GM13976 (cell line): ENCODE measurements at regions not wholly inside any gene's neighbourhood (a gene's known extent, or its start where the extent isn't known, plus 50 kb on each side); places are given as distances from the start of the nearest gene placed in this dataset.

Experiments used
- DNase-seq: peaks from one replicate; pipeline ENCODE4 v3.0.0; 2012; ENCODE audit warnings: low spot score
- in situ Hi-C: fragments of 300-500 bp; cut with MboI; formaldehyde crosslinking; loops from one replicate; pipeline ENCODE4 v1.12.0; 2022; ENCODE audit warnings: low sequenced_read_pairs, mixed read lengths, inconsistent platforms; ENCODE audit not compliant: unreplicated experiment
- TF ChIP-seq, protein P1 (sequence below): IDR thresholded peaks from 2 replicates; pipeline ENCODE4 v1.5.1; 2012; ENCODE audit warnings: borderline replicate concordance, mild to moderate bottlenecking; ENCODE audit not compliant: insufficient read depth; ENCODE audit errors: extremely low read depth, missing control alignments, control extremely low read depth

DNA sequence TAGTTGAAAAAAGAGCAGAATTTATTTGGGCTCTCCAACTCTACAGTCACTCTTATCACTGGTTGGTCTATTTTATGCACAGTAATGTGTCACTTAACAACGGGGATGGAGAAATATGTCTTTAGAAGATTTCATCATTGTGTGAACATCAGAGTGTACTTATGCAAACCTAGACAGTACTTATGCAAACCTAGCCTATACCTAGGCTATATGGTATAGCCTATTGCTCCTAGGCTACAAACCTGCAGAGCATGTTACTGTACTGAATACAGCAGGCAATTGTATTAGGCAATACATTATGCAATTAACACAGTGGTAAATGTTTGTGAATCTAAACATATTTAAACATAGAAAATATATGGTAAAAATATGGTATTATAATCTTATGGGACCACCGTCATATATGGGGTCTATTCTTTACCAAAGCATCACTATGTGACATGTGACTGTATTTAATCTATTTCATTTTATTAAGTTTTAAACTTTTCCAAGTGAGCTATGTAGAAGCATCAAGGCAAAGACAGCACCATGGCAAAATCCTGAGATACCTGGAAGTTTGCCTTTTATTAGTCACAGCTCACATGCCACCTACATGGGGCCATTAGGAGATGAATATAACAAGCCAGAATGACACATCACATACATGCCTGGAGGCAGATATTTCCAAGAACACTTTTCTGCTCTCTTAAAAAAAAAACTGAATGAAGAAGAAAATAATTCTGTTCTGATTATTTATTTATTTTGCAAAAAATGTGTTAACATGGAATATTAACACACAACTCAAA, 537.4 kb downstream of the TUSC7 start:
- DNase-seq = no peak
- in situ Hi-C loops = no loop called here
- TF ChIP-seq, protein P1, sequence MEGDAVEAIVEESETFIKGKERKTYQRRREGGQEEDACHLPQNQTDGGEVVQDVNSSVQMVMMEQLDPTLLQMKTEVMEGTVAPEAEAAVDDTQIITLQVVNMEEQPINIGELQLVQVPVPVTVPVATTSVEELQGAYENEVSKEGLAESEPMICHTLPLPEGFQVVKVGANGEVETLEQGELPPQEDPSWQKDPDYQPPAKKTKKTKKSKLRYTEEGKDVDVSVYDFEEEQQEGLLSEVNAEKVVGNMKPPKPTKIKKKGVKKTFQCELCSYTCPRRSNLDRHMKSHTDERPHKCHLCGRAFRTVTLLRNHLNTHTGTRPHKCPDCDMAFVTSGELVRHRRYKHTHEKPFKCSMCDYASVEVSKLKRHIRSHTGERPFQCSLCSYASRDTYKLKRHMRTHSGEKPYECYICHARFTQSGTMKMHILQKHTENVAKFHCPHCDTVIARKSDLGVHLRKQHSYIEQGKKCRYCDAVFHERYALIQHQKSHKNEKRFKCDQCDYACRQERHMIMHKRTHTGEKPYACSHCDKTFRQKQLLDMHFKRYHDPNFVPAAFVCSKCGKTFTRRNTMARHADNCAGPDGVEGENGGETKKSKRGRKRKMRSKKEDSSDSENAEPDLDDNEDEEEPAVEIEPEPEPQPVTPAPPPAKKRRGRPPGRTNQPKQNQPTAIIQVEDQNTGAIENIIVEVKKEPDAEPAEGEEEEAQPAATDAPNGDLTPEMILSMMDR = no peak

DNA sequence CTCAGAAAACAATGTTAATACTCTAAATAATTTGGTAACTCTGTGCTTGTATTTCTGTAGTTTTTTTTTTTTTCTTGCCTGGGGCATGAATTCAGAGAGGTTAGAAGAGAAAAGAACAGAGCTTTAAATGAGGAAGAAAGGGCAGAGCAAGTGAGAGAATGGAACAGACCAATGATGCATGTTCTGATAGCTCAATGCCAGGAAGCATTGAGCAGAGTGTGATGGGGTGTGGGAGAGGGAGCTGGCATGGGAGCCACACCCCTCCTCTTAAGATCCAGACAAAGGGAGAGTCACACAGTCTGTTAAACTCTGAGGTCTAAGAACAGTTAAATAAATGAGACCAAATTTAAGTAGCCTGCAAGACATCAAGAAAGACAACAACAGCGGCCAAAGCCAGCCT, 538.6 kb downstream of the TUSC7 start:
- DNase-seq = no peak
- TF ChIP-seq, protein P1 = no peak
- in situ Hi-C loops = no loop called here

DNA sequence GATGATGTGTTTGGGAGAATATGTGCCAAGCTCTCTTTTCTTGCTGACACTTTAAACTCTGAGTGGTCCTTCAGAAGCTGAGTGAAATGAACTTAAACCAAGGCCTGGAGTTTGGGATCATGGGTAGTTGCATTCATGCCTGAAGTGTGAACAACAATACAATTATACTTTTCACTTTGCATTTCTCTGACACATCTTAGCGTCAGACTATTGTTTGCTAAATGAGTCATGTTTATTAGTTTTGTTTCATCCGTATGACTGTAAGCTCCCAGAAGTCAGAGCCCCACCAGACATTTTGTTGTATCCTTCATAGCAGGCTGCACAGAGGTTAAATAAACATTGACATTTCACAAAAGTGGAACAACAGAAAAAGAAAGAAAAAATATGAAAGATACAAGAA, 542.6 kb downstream of the TUSC7 start:
- in situ Hi-C loops = no loop called here
- no peak for DNase-seq
- TF ChIP-seq, protein P1 = no peak

DNA sequence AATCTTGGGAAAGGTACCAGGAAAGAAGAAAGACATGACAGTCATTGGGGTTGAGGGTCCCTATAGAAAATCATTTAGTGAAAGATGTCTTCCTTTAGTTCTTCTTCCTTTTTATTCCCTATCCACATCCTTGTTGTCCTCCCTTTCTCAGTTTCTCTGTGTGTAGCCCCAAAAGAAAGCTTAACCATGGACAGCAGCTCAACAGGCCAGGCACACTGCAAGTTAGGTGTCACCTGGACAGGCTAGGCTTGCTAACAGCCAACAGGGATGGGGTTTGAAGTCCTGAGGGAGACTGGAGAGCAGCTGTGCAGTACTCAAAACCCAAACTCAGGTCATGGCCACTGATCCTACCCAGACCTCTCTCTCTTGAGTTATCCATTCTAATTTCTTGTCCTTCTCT, 543.1 kb downstream of the TUSC7 start:
- no peak for DNase-seq
- in situ Hi-C loops = no loop called here
- TF ChIP-seq, protein P1 = no peak

DNA sequence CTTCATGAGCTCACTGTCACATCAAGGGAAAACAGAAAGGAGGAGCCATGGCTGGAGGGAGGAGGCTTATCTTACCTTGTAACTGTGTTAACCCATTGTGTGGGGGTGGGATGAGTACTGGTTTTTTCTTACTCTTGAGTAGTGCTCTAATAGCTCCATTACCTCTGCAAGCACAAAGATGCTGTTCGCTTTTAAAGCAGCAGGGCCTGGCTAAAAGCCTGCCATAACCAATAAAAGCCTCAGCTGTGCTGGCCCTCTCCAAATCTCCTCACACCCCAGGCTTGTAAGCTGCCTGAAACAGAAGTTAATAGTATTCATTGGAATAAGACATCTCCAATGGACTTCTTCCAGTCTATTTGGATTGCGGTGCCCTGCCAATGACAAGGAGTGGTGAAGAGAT, 544.1 kb downstream of the TUSC7 start:
- TF ChIP-seq, protein P1 = no peak
- no peak for DNase-seq
- in situ Hi-C loops = no loop called here

DNA sequence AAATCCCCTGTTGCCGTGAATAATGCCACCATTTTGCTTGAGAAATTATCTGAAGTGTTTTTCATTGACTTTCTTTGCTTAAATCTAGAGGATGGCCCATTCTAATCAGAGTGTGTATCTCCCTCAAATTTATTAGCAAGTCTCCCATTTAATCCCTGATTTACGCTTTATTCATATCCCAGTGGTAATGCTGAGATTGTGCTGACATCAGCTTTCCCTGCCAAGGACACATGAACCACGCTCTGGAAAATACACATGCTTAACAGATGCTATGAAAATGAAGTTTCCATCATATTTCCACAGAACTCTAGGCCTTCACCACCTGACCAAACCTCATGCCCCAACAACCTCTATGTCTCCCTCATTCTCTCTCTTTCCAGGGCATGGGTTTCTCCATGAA, 545.4 kb downstream of the TUSC7 start:
- in situ Hi-C loops = no loop called here
- TF ChIP-seq, protein P1 = no peak
- no peak for DNase-seq
